ENCODE measurements at regions not wholly inside any gene's neighbourhood (a gene's known extent, or its start where the extent isn't known, plus 50 kb on each side); places are given as distances from the start of the nearest gene placed in this dataset.
"Not testable (repeated sequence)": the region's sequence is repeated elsewhere in the genome, so short reads cannot be mapped to it uniquely, and the experiment has no call there.

GRCh38 chr11:90601261-90601660, 378.4 kb upstream of the CHORDC1 start:
- Histone ChIP-seq H3K9ac (ENCODE audit: low read depth, low read length) (no peak overlapping the region), H3K9me3 (ENCODE audit: control insufficient read depth, insufficient read depth, low read length) (no peaks in the 10 kb centered on the region; the same call in 1 of the 2 replicates), H3K36me3 (ENCODE audit: insufficient read depth, low read length) (no peaks in the 10 kb centered on the region), H3K4me1 (ENCODE audit: insufficient read depth, low read length) (no peaks in the 10 kb centered on the region)

GRCh38 chr11:90594658-90595057, 371.8 kb upstream of the CHORDC1 start:
- no peaks in the 10 kb centered on the region for H3K36me3 ChIP-seq (ENCODE audit: insufficient read depth, low read length)
- H3K9ac ChIP-seq (ENCODE audit: low read depth, low read length): no peak overlapping the region
- no peaks in the 10 kb centered on the region for H3K4me1 ChIP-seq (ENCODE audit: insufficient read depth, low read length)
- no peaks in the 10 kb centered on the region for H3K9me3 ChIP-seq (ENCODE audit: control insufficient read depth, insufficient read depth, low read length)

- Histone ChIP-seq H3K36me3 (ENCODE audit: insufficient read depth, low read length) (no peaks in the 10 kb centered on the region), H3K9ac (ENCODE audit: low read depth, low read length) (no peak overlapping the region), H3K9me3 (ENCODE audit: control insufficient read depth, insufficient read depth, low read length) (no peaks in the 10 kb centered on the region), H3K4me1 (ENCODE audit: insufficient read depth, low read length) (no peaks in the 10 kb centered on the region)
Observed at GRCh38 chr11:90593099-90593498, 370.2 kb upstream of the CHORDC1 start.

GRCh38 chr11:90590286-90590685, 367.4 kb upstream of the CHORDC1 start:
- Histone ChIP-seq H3K9ac (ENCODE audit: low read depth, low read length) (no peak overlapping the region), H3K9me3 (ENCODE audit: control insufficient read depth, insufficient read depth, low read length) (no peaks in the 10 kb centered on the region), H3K36me3 (ENCODE audit: insufficient read depth, low read length) (no peaks in the 10 kb centered on the region), H3K4me1 (ENCODE audit: insufficient read depth, low read length) (no peaks in the 10 kb centered on the region)

DNA sequence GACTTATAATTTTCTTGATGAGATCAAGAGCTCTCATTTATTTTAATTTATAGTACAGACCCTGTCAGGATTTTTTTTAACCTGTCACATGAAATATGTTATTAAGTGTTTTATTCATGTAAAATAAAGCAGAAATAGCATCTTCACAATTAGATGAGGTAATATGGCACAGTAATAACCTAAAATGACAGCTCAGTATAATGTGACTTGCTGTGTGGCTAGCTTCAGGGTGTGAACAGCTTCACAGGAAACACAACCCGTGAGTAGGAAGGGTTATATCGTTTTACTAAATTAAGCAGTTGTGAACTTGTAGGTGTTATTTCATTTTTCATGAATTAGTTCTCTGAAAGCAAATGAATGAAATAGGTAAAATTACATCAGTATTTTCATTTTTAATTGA, 366.9 kb upstream of the CHORDC1 start:
- H3K36me3 ChIP-seq (ENCODE audit: insufficient read depth, low read length): no peaks in the 10 kb centered on the region
- H3K4me1 ChIP-seq (ENCODE audit: insufficient read depth, low read length): no peaks in the 10 kb centered on the region
- H3K9me3 ChIP-seq (ENCODE audit: control insufficient read depth, insufficient read depth, low read length): no peaks in the 10 kb centered on the region
- H3K9ac ChIP-seq (ENCODE audit: low read depth, low read length): no peak overlapping the region

DNA sequence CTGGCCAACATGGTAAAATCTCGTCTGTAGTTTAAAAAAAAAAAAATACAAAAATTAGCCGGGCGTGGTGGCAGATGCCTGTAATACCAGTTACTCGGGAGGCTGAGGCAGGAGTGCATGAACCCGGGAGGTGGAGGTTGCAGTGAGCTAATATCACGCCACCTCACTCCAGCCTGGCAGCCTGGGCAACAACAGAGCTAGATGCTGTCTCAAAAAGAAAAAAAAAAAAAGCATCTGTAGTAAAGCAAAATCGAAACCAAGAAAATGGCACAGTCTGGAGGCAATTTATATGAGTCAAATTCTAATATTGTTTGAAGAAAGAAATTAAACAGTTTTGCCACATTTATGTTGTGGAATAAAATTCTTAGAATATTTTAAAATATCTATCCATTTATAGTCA, 365.0 kb upstream of the CHORDC1 start:
- no peak overlapping the region for H3K9ac ChIP-seq (ENCODE audit: low read depth, low read length)
- H3K9me3 ChIP-seq (ENCODE audit: control insufficient read depth, insufficient read depth, low read length): no peaks in the 10 kb centered on the region
- no peaks in the 10 kb centered on the region for H3K4me1 ChIP-seq (ENCODE audit: insufficient read depth, low read length)
- no peaks in the 10 kb centered on the region for H3K36me3 ChIP-seq (ENCODE audit: insufficient read depth, low read length)

- Histone ChIP-seq H3K4me1 (ENCODE audit: insufficient read depth, low read length) (no peaks in the 10 kb centered on the region), H3K36me3 (ENCODE audit: insufficient read depth, low read length) (no peaks in the 10 kb centered on the region), H3K9ac (ENCODE audit: low read depth, low read length) (no peak overlapping the region), H3K9me3 (ENCODE audit: control insufficient read depth, insufficient read depth, low read length) (no peaks in the 10 kb centered on the region)
Observed at GRCh38 chr11:90585491-90585890, 362.6 kb upstream of the CHORDC1 start.

DNA sequence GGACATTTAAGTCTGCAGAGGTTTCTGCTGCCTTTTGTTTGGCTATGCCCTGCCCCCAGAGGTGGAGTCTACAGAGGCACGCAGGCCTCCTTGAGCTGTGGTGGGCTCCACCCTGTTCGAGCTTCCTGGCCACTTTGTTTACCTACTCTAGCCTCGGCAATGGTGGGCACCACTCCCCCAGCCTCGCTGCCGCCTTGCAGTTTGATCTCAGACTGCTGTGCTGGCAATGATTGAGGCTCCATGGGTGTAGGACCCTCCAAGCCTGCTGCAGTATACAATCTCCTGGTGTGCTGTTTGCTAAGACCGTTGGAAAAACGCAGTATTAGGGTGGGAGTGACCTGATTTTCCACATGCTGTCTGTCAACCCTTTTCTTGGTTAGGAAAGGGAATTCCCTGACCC, 360.1 kb upstream of the CHORDC1 start:
- H3K9me3 ChIP-seq (ENCODE audit: control insufficient read depth, insufficient read depth, low read length); H3K36me3 ChIP-seq (ENCODE audit: insufficient read depth, low read length); H3K4me1 ChIP-seq (ENCODE audit: insufficient read depth, low read length); H3K9ac ChIP-seq (ENCODE audit: low read depth, low read length): not testable (repeated sequence)

DNA sequence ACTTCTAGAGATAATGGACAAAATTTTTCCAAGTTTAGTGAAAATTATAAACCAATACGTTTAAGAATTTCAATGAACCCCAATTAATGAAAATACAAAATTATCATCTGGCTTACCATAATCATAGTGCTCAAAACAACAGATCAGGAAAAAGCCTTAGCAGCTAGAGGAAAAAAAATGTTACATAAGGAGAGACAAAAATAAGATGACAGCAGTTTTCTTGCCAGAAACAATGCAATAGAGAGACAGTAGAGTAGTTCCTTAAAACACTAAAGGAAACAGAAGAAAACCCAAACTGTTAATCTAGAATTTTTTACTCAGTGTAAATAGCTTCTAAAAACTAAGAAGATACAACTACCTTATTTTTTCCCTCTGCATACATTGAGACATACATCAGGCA, 341.7 kb upstream of the CHORDC1 start:
- H3K9me3 ChIP-seq (ENCODE audit: control insufficient read depth, insufficient read depth, low read length): no peaks in the 10 kb centered on the region; the same call in 1 of the 2 replicates
- H3K9ac ChIP-seq (ENCODE audit: low read depth, low read length): no peak overlapping the region
- H3K4me1 ChIP-seq (ENCODE audit: insufficient read depth, low read length): no peaks in the 10 kb centered on the region
- H3K36me3 ChIP-seq (ENCODE audit: insufficient read depth, low read length): no peaks in the 10 kb centered on the region

- H3K9ac ChIP-seq (ENCODE audit: low read depth, low read length): no peak overlapping the region
- no peaks in the 10 kb centered on the region for H3K36me3 ChIP-seq (ENCODE audit: insufficient read depth, low read length)
- H3K9me3 ChIP-seq (ENCODE audit: control insufficient read depth, insufficient read depth, low read length): no peaks in the 10 kb centered on the region; the same call in 1 of the 2 replicates
- H3K4me1 ChIP-seq (ENCODE audit: insufficient read depth, low read length): no peaks in the 10 kb centered on the region
Observed at GRCh38 chr11:90558328-90558865, 335.5 kb upstream of the CHORDC1 start.

GRCh38 chr11:90556606-90557005, 333.8 kb upstream of the CHORDC1 start:
- Histone ChIP-seq H3K9ac (ENCODE audit: low read depth, low read length) (no peak overlapping the region), H3K9me3 (ENCODE audit: control insufficient read depth, insufficient read depth, low read length) (no peaks in the 10 kb centered on the region; the same call in 1 of the 2 replicates), H3K36me3 (ENCODE audit: insufficient read depth, low read length) (no peaks in the 10 kb centered on the region), H3K4me1 (ENCODE audit: insufficient read depth, low read length) (no peaks in the 10 kb centered on the region)

DNA sequence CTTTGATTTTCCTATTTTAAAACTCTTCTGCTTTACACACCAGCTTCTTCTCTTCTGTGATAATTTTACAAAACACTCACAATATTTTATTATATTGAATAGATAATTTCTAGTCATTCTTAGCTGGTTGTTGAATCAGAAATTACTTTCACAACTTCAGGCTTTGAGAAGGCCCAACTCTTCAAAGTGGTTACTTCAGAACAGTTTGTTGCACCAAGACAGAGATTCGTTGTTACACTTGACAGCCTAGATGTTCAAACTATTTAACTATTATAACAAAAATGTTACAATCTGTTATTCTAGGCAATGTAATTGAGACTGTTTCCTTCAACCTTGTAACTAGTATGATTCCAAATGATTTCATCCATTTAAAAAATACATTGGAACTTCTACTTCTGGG, 333.2 kb upstream of the CHORDC1 start:
- no peaks in the 10 kb centered on the region for H3K36me3 ChIP-seq (ENCODE audit: insufficient read depth, low read length)
- no peaks in the 10 kb centered on the region for H3K4me1 ChIP-seq (ENCODE audit: insufficient read depth, low read length)
- H3K9ac ChIP-seq (ENCODE audit: low read depth, low read length): no peak overlapping the region
- no peaks in the 10 kb centered on the region; the same call in 1 of the 2 replicates for H3K9me3 ChIP-seq (ENCODE audit: control insufficient read depth, insufficient read depth, low read length)

- H3K4me1 ChIP-seq (ENCODE audit: insufficient read depth, low read length): no peaks in the 10 kb centered on the region
- no peaks in the 10 kb centered on the region; the same call in 1 of the 2 replicates for H3K9me3 ChIP-seq (ENCODE audit: control insufficient read depth, insufficient read depth, low read length)
- H3K36me3 ChIP-seq (ENCODE audit: insufficient read depth, low read length): no peaks in the 10 kb centered on the region
- H3K9ac ChIP-seq (ENCODE audit: low read depth, low read length): no peak overlapping the region
Observed at GRCh38 chr11:90555477-90555876, 332.6 kb upstream of the CHORDC1 start.

GRCh38 chr11:90542092-90542491, 319.2 kb upstream of the CHORDC1 start:
- H3K4me1 ChIP-seq (ENCODE audit: insufficient read depth, low read length): no peaks in the 10 kb centered on the region

GRCh38 chr11:90536301-90536700, 313.5 kb upstream of the CHORDC1 start:
- Histone ChIP-seq H3K9me3 (ENCODE audit: control insufficient read depth, insufficient read depth, low read length) (no peaks in the 10 kb centered on the region), H3K9ac (ENCODE audit: low read depth, low read length) (no peak overlapping the region), H3K4me1 (ENCODE audit: insufficient read depth, low read length) (no peaks in the 10 kb centered on the region), H3K36me3 (ENCODE audit: insufficient read depth, low read length) (no peaks in the 10 kb centered on the region)

More at GRCh38 chr11:90542092-90542491, 319.2 kb upstream of the CHORDC1 start:
- Histone ChIP-seq H3K9me3 (ENCODE audit: control insufficient read depth, insufficient read depth, low read length) (no peaks in the 10 kb centered on the region), H3K9ac (ENCODE audit: low read depth, low read length) (no peak overlapping the region), H3K36me3 (ENCODE audit: insufficient read depth, low read length) (no peaks in the 10 kb centered on the region)

- H3K9ac ChIP-seq (ENCODE audit: low read depth, low read length): no peak overlapping the region
- H3K4me1 ChIP-seq (ENCODE audit: insufficient read depth, low read length): no peaks in the 10 kb centered on the region
- no peaks in the 10 kb centered on the region for H3K9me3 ChIP-seq (ENCODE audit: control insufficient read depth, insufficient read depth, low read length)
- H3K36me3 ChIP-seq (ENCODE audit: insufficient read depth, low read length): no peaks in the 10 kb centered on the region
Observed at GRCh38 chr11:90532125-90532524, 309.3 kb upstream of the CHORDC1 start.

Measured in ES-I3 (cell line).